Left ventricle myocardium inferior (tissue), 1 donor: ENCODE measurements at regions not wholly inside any gene's neighbourhood (a gene's known extent, or its start where the extent isn't known, plus 50 kb on each side); places are given as distances from the start of the nearest gene placed in this dataset.
"Not testable (repeated sequence)": the region's sequence is repeated elsewhere in the genome, so short reads cannot be mapped to it uniquely, and the experiment has no call there.

ENCODE experiments used
- DNase-seq: peaks from one replicate; pipeline ENCODE4 v3.0.0-alpha.2; 2020
- H3K27ac ChIP-seq: fragments of 200-600 bp; replicated peaks from 2 replicates; pipeline ENCODE4 v1.8.0; 2021
- H3K27me3 ChIP-seq: fragments of 200-600 bp; 2 replicates; pipeline ENCODE4 v1.8.0; 2021; ENCODE audit warnings: low read depth
- H3K36me3 ChIP-seq: fragments of 200-600 bp; 2 replicates; pipeline ENCODE4 v1.8.0; 2021
- H3K4me1 ChIP-seq: fragments of 200-600 bp; 2 replicates; pipeline ENCODE4 v1.8.0; 2021
- H3K4me3 ChIP-seq: fragments of 200-600 bp; 2 replicates; pipeline ENCODE4 v1.8.0; 2021; ENCODE audit warnings: mild to moderate bottlenecking, moderate library complexity
- H3K9me3 ChIP-seq: fragments of 200-600 bp; replicated peaks from 2 replicates; pipeline ENCODE4 v1.8.0; 2021
- intact Hi-C: fragments of 100-400 bp; cut with micrococcal nuclease; formaldehyde crosslinking; loops from one replicate; pipeline ENCODE4 v1.11.0; 2022
- TF ChIP-seq, protein P1 (sequence below): fragments of 200-600 bp; IDR thresholded peaks from 2 replicates; pipeline ENCODE4 v1.8.0; 2021; ENCODE audit warnings: antibody characterized with exemption, mild to moderate bottlenecking, borderline replicate concordance
- donor health status: DM: no; HTN: yes; CAD: no; lungs with severe emphysema.

DNA sequence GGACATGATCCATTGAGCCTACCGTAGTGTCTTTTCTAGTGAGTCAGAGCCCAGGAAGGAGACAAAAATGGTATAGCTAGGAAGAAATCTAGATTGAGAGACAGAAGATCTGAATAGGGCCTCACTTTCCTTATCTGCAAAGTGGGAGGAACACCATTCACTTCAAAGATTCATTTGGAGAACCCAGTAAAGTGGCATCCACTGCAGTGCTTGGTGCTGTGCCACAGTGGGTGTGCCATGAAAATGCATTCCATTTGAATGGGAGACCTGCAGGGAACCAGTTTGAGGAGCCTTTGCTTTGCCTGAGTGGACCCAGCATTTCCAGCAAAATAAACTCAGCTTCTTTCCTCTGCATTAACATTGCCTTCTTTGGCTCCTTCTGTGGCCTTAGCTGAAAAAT is 470.5 kb upstream of the CADM1 start:
- Histone ChIP-seq H3K27me3 (peaks cover 30% of the 10 kb centered on the region), H3K4me3 (no peak overlapping the region), H3K9me3 (peaks cover 6% of the 10 kb centered on the region), H3K36me3 (no peaks in the 10 kb centered on the region), H3K4me1 (no peaks in the 10 kb centered on the region), H3K27ac (no peak overlapping the region)
- DNase-seq, result no peak
- intact Hi-C loops, result no loop called here
- TF ChIP-seq, protein P1, sequence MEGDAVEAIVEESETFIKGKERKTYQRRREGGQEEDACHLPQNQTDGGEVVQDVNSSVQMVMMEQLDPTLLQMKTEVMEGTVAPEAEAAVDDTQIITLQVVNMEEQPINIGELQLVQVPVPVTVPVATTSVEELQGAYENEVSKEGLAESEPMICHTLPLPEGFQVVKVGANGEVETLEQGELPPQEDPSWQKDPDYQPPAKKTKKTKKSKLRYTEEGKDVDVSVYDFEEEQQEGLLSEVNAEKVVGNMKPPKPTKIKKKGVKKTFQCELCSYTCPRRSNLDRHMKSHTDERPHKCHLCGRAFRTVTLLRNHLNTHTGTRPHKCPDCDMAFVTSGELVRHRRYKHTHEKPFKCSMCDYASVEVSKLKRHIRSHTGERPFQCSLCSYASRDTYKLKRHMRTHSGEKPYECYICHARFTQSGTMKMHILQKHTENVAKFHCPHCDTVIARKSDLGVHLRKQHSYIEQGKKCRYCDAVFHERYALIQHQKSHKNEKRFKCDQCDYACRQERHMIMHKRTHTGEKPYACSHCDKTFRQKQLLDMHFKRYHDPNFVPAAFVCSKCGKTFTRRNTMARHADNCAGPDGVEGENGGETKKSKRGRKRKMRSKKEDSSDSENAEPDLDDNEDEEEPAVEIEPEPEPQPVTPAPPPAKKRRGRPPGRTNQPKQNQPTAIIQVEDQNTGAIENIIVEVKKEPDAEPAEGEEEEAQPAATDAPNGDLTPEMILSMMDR, result no peak

DNA sequence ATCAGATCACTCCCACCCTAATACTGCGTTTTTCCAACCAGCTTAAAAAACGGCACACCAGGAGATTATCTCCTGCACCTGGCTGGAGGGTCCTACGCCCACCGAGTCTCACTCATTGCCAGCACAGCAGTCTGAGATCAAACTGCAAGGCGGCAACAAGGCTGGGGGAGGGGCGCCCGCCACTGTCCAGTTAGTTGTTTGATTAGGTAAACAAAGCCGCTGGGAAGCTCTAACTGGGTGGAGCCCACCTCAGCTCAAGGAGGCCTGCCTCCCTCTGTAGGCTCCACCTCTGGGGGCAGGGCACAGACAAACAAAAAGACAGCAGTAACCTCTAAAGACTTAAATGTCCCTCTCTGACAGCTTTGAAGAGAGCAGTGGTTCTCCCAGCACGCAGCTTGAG is 463.0 kb upstream of the CADM1 start:
- H3K4me3 ChIP-seq, DNase-seq, H3K9me3 ChIP-seq, H3K36me3 ChIP-seq, H3K27me3 ChIP-seq, intact Hi-C loops, H3K27ac ChIP-seq: not testable (repeated sequence)
- H3K4me1 ChIP-seq, result peaks cover 17% of the 10 kb centered on the region

DNA sequence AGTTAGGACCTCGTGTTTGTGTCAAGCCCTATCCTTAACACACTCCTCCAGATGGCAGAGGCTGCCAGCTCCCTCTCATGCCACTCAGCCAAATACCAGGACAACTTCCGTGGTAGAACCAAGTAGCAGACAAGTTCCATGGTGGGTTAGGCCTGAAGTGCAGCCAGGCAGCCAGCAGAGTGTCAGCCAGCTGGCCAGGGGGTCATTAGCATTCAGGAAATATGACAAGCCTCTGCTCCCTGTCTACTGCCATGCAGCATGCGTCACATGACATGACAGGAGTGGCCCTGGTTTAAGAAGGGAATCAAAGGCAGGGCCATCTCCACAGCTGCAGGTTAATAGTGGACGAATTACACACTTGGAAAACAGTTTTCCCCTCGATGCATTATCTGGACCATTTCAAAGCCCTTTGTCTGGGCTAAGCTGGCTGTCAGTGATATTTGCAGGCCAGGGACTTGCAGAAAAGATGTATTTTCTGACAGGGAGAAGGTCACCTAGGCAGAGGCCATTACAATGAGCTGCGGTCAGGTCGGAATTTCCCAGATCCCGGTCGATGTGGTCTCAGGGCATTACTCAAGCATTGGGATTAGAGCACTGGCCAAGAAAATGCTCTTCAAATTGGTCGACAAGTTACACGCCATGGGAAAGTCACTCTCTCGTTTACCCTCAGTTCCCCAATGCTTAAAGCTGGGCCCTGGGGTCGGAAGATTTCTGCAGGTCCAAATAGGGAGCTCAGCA is 461.7 kb upstream of the CADM1 start:
- H3K9me3 ChIP-seq, result no peaks in the 10 kb centered on the region
- TF ChIP-seq, protein P1, result no peak
- no peak for DNase-seq
- no peak overlapping the region for H3K4me3 ChIP-seq
- H3K36me3 ChIP-seq, result no peaks in the 10 kb centered on the region
- no peak overlapping the region for H3K27ac ChIP-seq
- intact Hi-C loops, result no loop called here
- H3K27me3 ChIP-seq, result peaks cover 18% of the 10 kb centered on the region
- H3K4me1 ChIP-seq, result peaks cover 29% of the 10 kb centered on the region

DNA sequence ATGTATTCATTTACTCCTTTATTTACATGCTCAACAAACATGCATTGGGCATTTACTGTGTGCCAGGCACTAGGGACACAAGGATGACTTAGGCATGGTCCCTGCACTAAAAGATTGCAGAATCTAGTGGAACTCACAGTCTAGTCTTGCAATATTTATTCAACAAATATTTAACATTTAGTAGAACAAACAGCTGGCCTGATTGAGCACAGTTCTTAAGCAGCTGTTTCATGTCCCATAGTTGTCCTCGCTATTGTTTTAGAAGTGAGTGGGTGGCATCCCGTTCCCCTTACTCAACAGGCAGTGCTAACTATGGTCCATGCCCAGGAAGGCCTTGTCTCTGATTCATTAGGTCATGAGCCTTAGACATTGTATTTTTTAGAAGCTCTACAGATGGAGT is 459.9 kb upstream of the CADM1 start:
- DNase-seq, result no peak

DNA sequence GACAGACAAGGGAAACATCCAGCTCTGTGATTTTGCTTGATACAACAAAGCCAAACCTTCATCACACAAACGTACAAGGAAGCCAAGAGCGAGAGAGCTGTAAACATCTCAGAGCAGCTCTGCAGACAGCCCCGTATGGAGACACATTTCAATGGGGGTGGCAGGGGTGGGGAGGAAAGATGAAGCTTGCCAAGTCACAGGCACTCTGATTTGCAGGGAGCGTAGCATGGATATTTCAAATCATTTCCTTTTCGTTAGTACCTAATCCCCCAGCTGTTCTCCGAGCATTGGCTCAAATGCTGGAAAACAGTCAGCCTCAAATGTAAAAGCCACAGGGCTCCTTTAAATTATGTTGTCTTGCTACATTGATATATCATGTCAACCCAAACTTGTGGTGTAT is 458.9 kb upstream of the CADM1 start:
- H3K9me3 ChIP-seq, result no peaks in the 10 kb centered on the region
- intact Hi-C loops, result no loop called here
- H3K4me1 ChIP-seq, result peaks cover 34% of the 10 kb centered on the region
- peak overlapping the region; percentile 8 for H3K27ac ChIP-seq
- TF ChIP-seq, protein P1, result no peak
- no peak for DNase-seq
- no peaks in the 10 kb centered on the region for H3K36me3 ChIP-seq
- H3K27me3 ChIP-seq, result peaks cover 35% of the 10 kb centered on the region
- H3K4me3 ChIP-seq, result peak overlapping the region; percentile 25

More for the DNA sequence above, 459.9 kb upstream of the CADM1 start:
- peaks cover 34% of the 10 kb centered on the region for H3K4me1 ChIP-seq
- intact Hi-C loops, result no loop called here
- H3K27ac ChIP-seq, result no peak overlapping the region
- H3K36me3 ChIP-seq, result no peaks in the 10 kb centered on the region
- no peak overlapping the region for H3K4me3 ChIP-seq
- TF ChIP-seq, protein P1, result no peak
- H3K27me3 ChIP-seq, result peaks cover 26% of the 10 kb centered on the region
- no peaks in the 10 kb centered on the region for H3K9me3 ChIP-seq

DNA sequence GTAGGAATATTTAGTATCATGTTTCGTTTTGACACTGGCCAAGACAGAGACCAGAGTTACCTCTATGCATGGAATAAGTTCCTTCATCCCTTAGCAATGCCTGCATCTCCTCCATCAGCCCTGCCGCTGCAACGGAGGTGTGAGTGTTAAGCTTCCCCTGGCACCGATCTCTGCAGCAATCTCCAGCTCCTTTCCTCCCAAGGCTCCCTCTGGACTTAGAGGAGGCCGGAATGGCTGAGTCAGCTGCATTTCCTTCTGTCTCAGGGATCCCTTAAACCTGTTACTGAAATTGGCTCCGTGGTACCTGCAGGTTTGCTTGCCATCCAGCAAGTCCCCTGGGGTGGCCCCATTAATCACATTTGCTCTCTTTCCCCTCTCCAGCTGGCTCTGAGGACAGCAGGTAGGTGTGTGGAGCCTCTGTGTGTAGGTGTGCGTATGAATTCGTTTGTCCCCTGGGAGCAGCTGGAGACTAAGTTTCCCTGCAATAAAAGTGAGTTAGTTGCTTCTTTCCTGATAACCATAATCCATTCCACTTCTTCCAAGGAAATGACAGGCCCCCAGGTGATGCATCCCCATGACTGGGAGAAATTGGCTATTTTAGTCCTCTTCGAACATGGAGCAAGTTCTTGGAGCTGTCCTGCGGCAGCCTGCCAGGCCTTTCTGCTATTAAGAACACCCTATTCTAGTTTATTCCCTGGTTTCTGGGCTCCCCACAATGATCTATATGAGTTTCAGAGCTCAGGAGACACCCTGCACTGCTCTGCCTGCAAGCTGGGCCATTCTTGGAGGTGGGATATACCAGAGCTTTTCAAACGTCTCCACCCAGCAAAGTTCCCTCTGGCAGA is 457.2 kb upstream of the CADM1 start:
- TF ChIP-seq, protein P1, result no peak
- peaks cover 34% of the 10 kb centered on the region for H3K4me1 ChIP-seq
- H3K36me3 ChIP-seq, result no peaks in the 10 kb centered on the region
- peaks cover 28% of the 10 kb centered on the region for H3K27me3 ChIP-seq
- H3K4me3 ChIP-seq, result no peak overlapping the region
- H3K9me3 ChIP-seq, result no peaks in the 10 kb centered on the region
- no peak for DNase-seq
- intact Hi-C loops, result no loop called here
- H3K27ac ChIP-seq, result no peak overlapping the region
